CD14-positive monocyte (primary cell): ENCODE measurements at regions not wholly inside any gene's neighbourhood (a gene's known extent, or its start where the extent isn't known, plus 50 kb on each side); places are given as distances from the start of the nearest gene placed in this dataset.

Source experiments
- DNase-seq, 3 donors: peaks; one replicate each; pipeline ENCODE4 v3.0.0-alpha.2; 2011 to 2022
- H2AFZ ChIP-seq: 2 replicates; pipeline ENCODE4 v1.6.0; 2012; ENCODE audit warnings: mild to moderate bottlenecking, low read depth, low read length, inconsistent platforms; ENCODE audit not compliant: insufficient read depth, poor library complexity, severe bottlenecking
- H3K27ac ChIP-seq, 2 donors: 1 replicate in 1 of 2; 2 replicates in 1 of 2; pipeline ENCODE4 v1.5.1; 2012 to 2013; ENCODE audit warnings: low read length in 2 of 2, control low read depth in 1 of 2, inconsistent platforms in 1 of 2, low read depth in 1 of 2, mild to moderate bottlenecking in 1 of 2
- H3K27me3 ChIP-seq, 2 donors: one replicate each; pipeline versions ENCODE4 v1.6.0 to v1.6.1; 2011 to 2013; ENCODE audit warnings: low read length in 2 of 2; ENCODE audit not compliant: control insufficient read depth in 2 of 2, insufficient read depth in 2 of 2
- H3K36me3 ChIP-seq, 2 donors: replicated peaks in 1 of 2; 1 replicate in 1 of 2; 2 replicates in 1 of 2; pipeline versions ENCODE4 v1.5.1 to v1.6.1; 2012 to 2013; ENCODE audit warnings: low read length in 2 of 2, control low read depth in 1 of 2, inconsistent platforms in 1 of 2, mild to moderate bottlenecking in 1 of 2; ENCODE audit not compliant: insufficient read depth in 2 of 2, control insufficient read depth in 1 of 2
- H3K4me1 ChIP-seq, 2 donors: 1 replicate in 1 of 2; 2 replicates in 1 of 2; pipeline versions ENCODE4 v1.5.1 to v1.6.1; 2012 to 2013; ENCODE audit warnings: low read length in 2 of 2, control low read depth in 1 of 2, inconsistent platforms in 1 of 2, mild to moderate bottlenecking in 1 of 2, moderate library complexity in 1 of 2; ENCODE audit not compliant: insufficient read depth in 2 of 2, control insufficient read depth in 1 of 2
- H3K4me2 ChIP-seq: replicated peaks from 2 replicates; pipeline ENCODE3; 2012; ENCODE audit warnings: low read length, moderate library complexity, mild to moderate bottlenecking; ENCODE audit not compliant: poor library complexity, severe bottlenecking; ENCODE audit errors: extremely low read depth
- H3K4me3 ChIP-seq, 3 experiments: fragments of 200-600 bp in 1 of 3; sonication (generic) in 1 of 3; replicated peaks in 1 of 3; 1 replicate in 2 of 3; 2 replicates in 1 of 3; pipeline ENCODE4 v1.5.1; 2011 to 2013; ENCODE audit warnings: low read length in 3 of 3, mild to moderate bottlenecking in 3 of 3, control low read depth in 2 of 3, low read depth in 2 of 3, inconsistent platforms in 1 of 3, moderate library complexity in 1 of 3
- H3K79me2 ChIP-seq: 2 replicates; pipeline ENCODE4 v1.6.0; 2012; ENCODE audit warnings: mild to moderate bottlenecking, control low read depth, inconsistent platforms, low read length, moderate library complexity; ENCODE audit not compliant: insufficient read depth
- H3K9ac ChIP-seq: 2 replicates; pipeline ENCODE4 v1.6.0; 2017; ENCODE audit warnings: low read length, mild to moderate bottlenecking; ENCODE audit not compliant: insufficient read depth, poor library complexity, severe bottlenecking
- H3K9me3 ChIP-seq, 2 donors: replicated peaks in 1 of 2; 1 replicate in 1 of 2; 2 replicates in 1 of 2; pipeline versions ENCODE4 v1.5.1 to v1.6.1; 2012 to 2013; ENCODE audit warnings: low read length in 2 of 2, control low read depth in 1 of 2; ENCODE audit not compliant: control insufficient read depth in 1 of 2, insufficient read depth in 1 of 2
- H4K20me1 ChIP-seq: 2 replicates; pipeline ENCODE4 v1.6.0; 2012; ENCODE audit warnings: mild to moderate bottlenecking, low read length, control low read depth, moderate library complexity; ENCODE audit not compliant: insufficient read depth
- H3K27ac Mint-ChIP-seq, 7 donors: one replicate each; pipeline ENCODE4 v1.8.0; 2020; ENCODE audit warnings: mild to moderate bottlenecking in 7 of 7, mixed read lengths in 7 of 7, moderate library complexity in 6 of 7, inconsistent platforms in 2 of 7
- H3K27me3 Mint-ChIP-seq, 3 donors: one replicate each; pipeline ENCODE4 v1.8.0; 2021 to 2022; ENCODE audit warnings: low read depth in 3 of 3, mild to moderate bottlenecking in 3 of 3, mixed read lengths in 3 of 3, moderate library complexity in 3 of 3, inconsistent platforms in 1 of 3
- H3K36me3 Mint-ChIP-seq, 2 donors: one replicate each; pipeline ENCODE4 v1.8.0; 2020; ENCODE audit warnings: mixed read lengths in 2 of 2, inconsistent platforms in 1 of 2, mild to moderate bottlenecking in 1 of 2
- H3K4me1 Mint-ChIP-seq: one replicate; pipeline ENCODE4 v1.8.0; 2020; ENCODE audit warnings: mild to moderate bottlenecking, mixed read lengths
- H3K4me3 Mint-ChIP-seq, 2 donors: one replicate each; pipeline ENCODE4 v1.8.0; 2020; ENCODE audit warnings: mild to moderate bottlenecking in 2 of 2, mixed read lengths in 2 of 2, moderate library complexity in 1 of 2
- H3K9me3 Mint-ChIP-seq, 7 donors: one replicate each; pipeline ENCODE4 v1.8.0; 2020 to 2022; ENCODE audit warnings: mixed read lengths in 7 of 7, mild to moderate bottlenecking in 6 of 7, moderate library complexity in 6 of 7, inconsistent platforms in 2 of 7
- CTCF ChIP-seq: fragments of 200-600 bp; IDR thresholded peaks from one replicate; pipeline ENCODE4 v1.8.0; 2022; ENCODE audit warnings: antibody characterized with exemption, mild to moderate bottlenecking
- WGBS: methylation state at CpG from one replicate; pipeline ENCODE4 v1.1.5; 2013; ENCODE audit warnings: missing lambda C conversion rate; ENCODE audit not compliant: insufficient coverage; 5-methylcytosine and 5-hydroxymethylcytosine counted together
- intact Hi-C, 2 donors: fragments of 100-400 bp; cut with micrococcal nuclease; formaldehyde crosslinking; loops; one replicate each; pipeline versions ENCODE4 v1.15.0 to v1.15.1; 2023

GRCh38 chr20:55740076-55740475 lies 265.2 kb downstream of the CBLN4 start:
- intact Hi-C loops = no loop called here
- no peaks in the 10 kb centered on the region for H3K4me1 ChIP-seq

GRCh38 chr20:55730321-55730720 lies 275.0 kb downstream of the CBLN4 start:
- Histone ChIP-seq H3K4me1 (no peaks in the 10 kb centered on the region), H3K79me2 (no peaks in the 10 kb centered on the region), H3K27me3 (no peaks in the 10 kb centered on the region), H3K4me3 (no peak overlapping the region), H3K36me3 (no peaks in the 10 kb centered on the region), H2AFZ (no peak overlapping the region), H3K4me2 (no peak overlapping the region), H4K20me1 (no peaks in the 10 kb centered on the region), H3K9ac (no peak overlapping the region), H3K9me3 (peaks cover 0 to 7% of the 10 kb centered on the region in 2 donors), H3K27ac (no peak overlapping the region)
- Mint-ChIP-seq H3K27me3 (no peaks in the 10 kb centered on the region), H3K4me3 (no peak overlapping the region), H3K27ac (no peak overlapping the region), H3K4me1 (no peaks in the 10 kb centered on the region), H3K9me3 (peaks cover 0 to 13% (median 7%) of the 10 kb centered on the region in 7 donors), H3K36me3 (no peaks in the 10 kb centered on the region)
- WGBS = 80% methylated on average over 2 of the region's 4 CpGs
- no peak for DNase-seq
- intact Hi-C loops = no loop called here
- no peak for TF ChIP-seq CTCF

More at GRCh38 chr20:55740076-55740475, 265.2 kb downstream of the CBLN4 start:
- no CpG with 5 or more reads among the region's 8 CpGs for WGBS
- Histone ChIP-seq H3K4me2 (no peak overlapping the region), H3K36me3 (no peaks in the 10 kb centered on the region), H3K9ac (no peak overlapping the region), H4K20me1 (no peaks in the 10 kb centered on the region), H3K27me3 (no peaks in the 10 kb centered on the region), H3K79me2 (no peaks in the 10 kb centered on the region), H2AFZ (no peak overlapping the region), H3K4me3 (no peak overlapping the region), H3K27ac (no peak overlapping the region), H3K9me3 (peaks cover 9 to 10% of the 10 kb centered on the region in 2 donors)
- Mint-ChIP-seq H3K36me3 (no peaks in the 10 kb centered on the region), H3K4me3 (no peak overlapping the region), H3K27ac (no peak overlapping the region), H3K27me3 (peaks cover 0 to 1% (median 0%) of the 10 kb centered on the region in 3 donors), H3K4me1 (no peaks in the 10 kb centered on the region), H3K9me3 (peaks cover 2 to 17% (median 5%) of the 10 kb centered on the region in 7 donors)
- no peak for TF ChIP-seq CTCF
- DNase-seq = no peak
